Gastrocnemius medialis (tissue), 4 donors: ENCODE measurements at regions not wholly inside any gene's neighbourhood (a gene's known extent, or its start where the extent isn't known, plus 50 kb on each side); places are given as distances from the start of the nearest gene placed in this dataset.

Experiments
- POLR2A ChIP-seq, 2 donors: fragments of 450-650 bp; IDR thresholded peaks; one replicate each; pipeline ENCODE4 v1.6.1; 2017; ENCODE audit warnings: antibody characterized with exemption in 2 of 2, mild to moderate bottlenecking in 2 of 2, moderate library complexity in 2 of 2
- TF ChIP-seq, protein P1 (sequence below), 5 experiments: fragments of 450-650 bp in 3 of 5; fragments of 200-600 bp in 2 of 5; sonication (generic) in 2 of 5; IDR thresholded peaks in 4 of 5; conservative IDR thresholded peaks in 1 of 5; 1 replicate in 4 of 5; 2 replicates in 1 of 5; pipeline ENCODE4 v1.5.1; 2016 to 2019; ENCODE audit warnings: antibody characterized with exemption in 5 of 5, mild to moderate bottlenecking in 3 of 5, moderate library complexity in 3 of 5

DNA sequence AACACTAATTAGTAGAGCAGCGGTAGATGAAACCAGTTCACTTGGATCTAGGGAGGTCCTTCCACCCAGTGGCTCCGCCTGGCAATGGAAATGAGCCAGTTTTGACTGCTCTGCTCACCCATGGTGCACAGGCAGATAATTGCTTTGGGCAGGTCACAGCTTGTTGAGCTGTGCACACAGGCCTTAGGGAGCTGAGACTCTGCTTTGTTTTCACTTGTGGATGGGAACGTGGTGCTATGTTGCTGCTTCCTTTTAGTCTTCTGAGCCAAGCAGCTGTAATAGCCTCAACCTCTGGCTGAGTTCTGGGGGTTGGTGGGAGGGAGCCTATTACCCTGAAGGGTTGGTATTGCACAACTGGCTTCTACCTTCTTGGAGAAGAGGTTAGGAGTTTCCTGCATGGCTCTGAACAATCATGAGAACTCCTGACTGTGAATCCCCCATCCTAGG lies 262.3 kb upstream of the MTNR1B start:
- no peak for TF ChIP-seq POLR2A (IDR thresholded peaks at IDR 0.05)
- TF ChIP-seq, protein P1, sequence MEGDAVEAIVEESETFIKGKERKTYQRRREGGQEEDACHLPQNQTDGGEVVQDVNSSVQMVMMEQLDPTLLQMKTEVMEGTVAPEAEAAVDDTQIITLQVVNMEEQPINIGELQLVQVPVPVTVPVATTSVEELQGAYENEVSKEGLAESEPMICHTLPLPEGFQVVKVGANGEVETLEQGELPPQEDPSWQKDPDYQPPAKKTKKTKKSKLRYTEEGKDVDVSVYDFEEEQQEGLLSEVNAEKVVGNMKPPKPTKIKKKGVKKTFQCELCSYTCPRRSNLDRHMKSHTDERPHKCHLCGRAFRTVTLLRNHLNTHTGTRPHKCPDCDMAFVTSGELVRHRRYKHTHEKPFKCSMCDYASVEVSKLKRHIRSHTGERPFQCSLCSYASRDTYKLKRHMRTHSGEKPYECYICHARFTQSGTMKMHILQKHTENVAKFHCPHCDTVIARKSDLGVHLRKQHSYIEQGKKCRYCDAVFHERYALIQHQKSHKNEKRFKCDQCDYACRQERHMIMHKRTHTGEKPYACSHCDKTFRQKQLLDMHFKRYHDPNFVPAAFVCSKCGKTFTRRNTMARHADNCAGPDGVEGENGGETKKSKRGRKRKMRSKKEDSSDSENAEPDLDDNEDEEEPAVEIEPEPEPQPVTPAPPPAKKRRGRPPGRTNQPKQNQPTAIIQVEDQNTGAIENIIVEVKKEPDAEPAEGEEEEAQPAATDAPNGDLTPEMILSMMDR (IDR thresholded peaks at IDR 0.05 in 4 of 5, conservative IDR thresholded peaks at IDR 0.05 in 1 of 5) = no peak
